Daoy (cell line): ENCODE measurements at regions not wholly inside any gene's neighbourhood (a gene's known extent, or its start where the extent isn't known, plus 50 kb on each side); places are given as distances from the start of the nearest gene placed in this dataset.

ENCODE experiments used
- DNase-seq: peaks from one replicate; pipeline ENCODE4 v3.0.0-alpha.2; 2015; ENCODE audit warnings: low read depth

- DNase-seq: no peak
Measured at GRCh38 chr2:70397186-70397585, 95.3 kb upstream of the FAM136A start.

GRCh38 chr2:70396612-70397011 is 94.7 kb upstream of the FAM136A start:
- DNase-seq: no peak

GRCh38 chr2:70393881-70394280 is 92.0 kb upstream of the FAM136A start:
- no peak for DNase-seq

- DNase-seq: no peak
Measured at GRCh38 chr2:70391988-70392387, 90.1 kb upstream of the FAM136A start.

- DNase-seq: no peak
Measured at GRCh38 chr2:70391259-70391658, 89.4 kb upstream of the FAM136A start.

- DNase-seq: no peak
Measured at GRCh38 chr2:70388813-70389212, 86.9 kb upstream of the FAM136A start.

- no peak for DNase-seq
Measured at GRCh38 chr2:70388128-70388527, 86.3 kb upstream of the FAM136A start.

- DNase-seq: peak; percentile 22
Measured at GRCh38 chr2:70385966-70386595, 84.2 kb upstream of the FAM136A start.

- no peak for DNase-seq
Measured at GRCh38 chr2:70385204-70385603, 83.3 kb upstream of the FAM136A start.

- DNase-seq: peak; percentile 67
Measured at GRCh38 chr2:70381821-70382220, 80.0 kb upstream of the FAM136A start.

- DNase-seq: peak; percentile 34
Measured at GRCh38 chr2:70381235-70381634, 79.4 kb upstream of the FAM136A start.

GRCh38 chr2:70380621-70381020 is 78.8 kb upstream of the FAM136A start:
- no peak for DNase-seq

GRCh38 chr2:70374616-70375015 is 72.7 kb upstream of the FAM136A start:
- DNase-seq: no peak

GRCh38 chr2:70371753-70372152 is 69.9 kb upstream of the FAM136A start:
- DNase-seq: peak; percentile 33

- no peak for DNase-seq
Measured at GRCh38 chr2:70369082-70369481, 67.2 kb upstream of the FAM136A start.

GRCh38 chr2:70368545-70368944 is 66.7 kb upstream of the FAM136A start:
- no peak for DNase-seq

- peak; percentile 50 for DNase-seq
Measured at GRCh38 chr2:70367722-70368323, 66.0 kb upstream of the FAM136A start.

- no peak for DNase-seq
Measured at GRCh38 chr2:70362661-70363060, 60.8 kb upstream of the FAM136A start.

GRCh38 chr2:70360661-70361270 is 58.9 kb upstream of the FAM136A start:
- DNase-seq: no peak

- DNase-seq: peak; percentile 9
Measured at GRCh38 chr2:70357684-70358071, 55.8 kb upstream of the FAM136A start.

GRCh38 chr2:70356941-70357683 is 55.2 kb upstream of the FAM136A start:
- no peak for DNase-seq

GRCh38 chr2:70354264-70354949 is 52.5 kb upstream of the FAM136A start:
- no peak for DNase-seq
